Loucy (cell line): ENCODE measurements at regions not wholly inside any gene's neighbourhood (a gene's known extent, or its start where the extent isn't known, plus 50 kb on each side); places are given as distances from the start of the nearest gene placed in this dataset.

Source experiments
- CTCF ChIP-seq: fragments of 200-600 bp; sonication (generic); conservative IDR thresholded peaks from 2 replicates; pipeline ENCODE4 v1.5.1; 2014; ENCODE audit warnings: mild to moderate bottlenecking, antibody characterized with exemption, low read length
- EZH2phosphoT487 ChIP-seq: fragments of 200-600 bp; IDR thresholded peaks from 2 replicates; pipeline ENCODE4 v1.6.1; 2018; ENCODE audit warnings: antibody characterized with exemption, mild to moderate bottlenecking, moderate library complexity, borderline replicate concordance

DNA sequence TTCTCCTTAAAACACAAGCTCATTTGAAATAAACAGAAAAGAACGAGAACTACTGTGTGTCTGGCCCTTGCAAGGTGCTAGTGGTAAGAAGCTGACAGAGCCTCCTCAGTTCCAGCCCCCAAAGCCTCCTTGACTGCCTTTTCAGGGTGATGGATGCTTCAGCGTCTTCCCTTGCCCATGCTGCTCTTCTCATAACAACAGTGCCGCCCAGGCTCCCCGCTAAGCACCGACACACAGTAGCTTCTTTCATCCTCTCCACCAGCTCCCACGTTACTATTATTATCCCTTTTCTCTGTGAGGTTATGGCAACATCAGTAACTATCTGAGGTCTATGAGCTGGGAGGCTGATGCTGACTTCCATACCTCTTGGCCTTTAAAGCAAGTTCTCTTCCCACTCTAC is 418.6 kb downstream of the TSN start:
- no peak for TF ChIP-seq CTCF
- TF ChIP-seq EZH2phosphoT487: no peak
